ENCODE measurements at regions not wholly inside any gene's neighbourhood (a gene's known extent, or its start where the extent isn't known, plus 50 kb on each side); places are given as distances from the start of the nearest gene placed in this dataset.

- TF ChIP-seq SUZ12 (IDR thresholded peaks at IDR 0.05; ENCODE audit: extremely low read depth, insufficient read depth, insufficient read length) = no peak
- no peak for TF ChIP-seq YY1 (IDR thresholded peaks at IDR 0.05; ENCODE audit: insufficient read depth, insufficient read length)
- TF ChIP-seq ZNF274 (IDR thresholded peaks at IDR 0.05; ENCODE audit: low read depth, low read length) = no peak
These were observed 289.6 kb downstream of the CALCRL start for GRCh38 chr2:187158452-187158851.

Measured in NT2/D1 (cell line).